MM.1S (cell line): ENCODE measurements at regions not wholly inside any gene's neighbourhood (a gene's known extent, or its start where the extent isn't known, plus 50 kb on each side); places are given as distances from the start of the nearest gene placed in this dataset.

Experiments used
- DNase-seq: peaks from one replicate; pipeline ENCODE4 v3.0.0-alpha.2; 2015
- H2AFZ ChIP-seq: fragments of 300-600 bp; sonication (generic); 2 replicates; pipeline ENCODE4 v1.6.0; 2016; ENCODE audit warnings: antibody characterized with exemption, low read length
- H3F3A ChIP-seq: fragments of 300-600 bp; sonication (generic); 2 replicates; pipeline ENCODE4 v1.6.1; 2016; ENCODE audit warnings: mild to moderate bottlenecking, antibody characterized with exemption, low read length, moderate library complexity, mixed read lengths; ENCODE audit not compliant: insufficient read depth
- H3K27ac ChIP-seq: fragments of 300-600 bp; sonication (generic); 2 replicates; pipeline ENCODE4 v1.5.1; 2016; ENCODE audit warnings: mild to moderate bottlenecking, low read length
- H3K27me3 ChIP-seq: fragments of 300-600 bp; sonication (generic); replicated peaks from 2 replicates; pipeline ENCODE4 v1.6.0; 2016; ENCODE audit warnings: low read length; ENCODE audit not compliant: insufficient read depth
- H3K36me3 ChIP-seq: fragments of 300-600 bp; sonication (generic); replicated peaks from 2 replicates; pipeline ENCODE4 v1.6.1; 2016; ENCODE audit warnings: mild to moderate bottlenecking, low read length, mixed read lengths; ENCODE audit not compliant: insufficient read depth
- H3K4me1 ChIP-seq: fragments of 300-600 bp; sonication (generic); 2 replicates; pipeline ENCODE4 v1.6.1; 2016; ENCODE audit warnings: low read length, mixed read lengths
- H3K4me2 ChIP-seq: fragments of 300-600 bp; sonication (generic); 2 replicates; pipeline ENCODE4 v1.6.0; 2016; ENCODE audit warnings: low read depth, low read length
- H3K4me3 ChIP-seq: fragments of 300-600 bp; sonication (generic); 2 replicates; pipeline ENCODE4 v1.5.1; 2016; ENCODE audit warnings: low read length, mixed read lengths
- H3K79me2 ChIP-seq: fragments of 300-600 bp; sonication (generic); 2 replicates; pipeline ENCODE4 v1.6.1; 2016; ENCODE audit warnings: mixed run types, low read length, mixed read lengths
- H3K9ac ChIP-seq: fragments of 300-600 bp; sonication (generic); 2 replicates; pipeline ENCODE4 v1.6.1; 2016; ENCODE audit warnings: low read length, mixed read lengths
- H3K9me2 ChIP-seq: fragments of 300-600 bp; sonication (generic); replicated peaks from 2 replicates; pipeline ENCODE4 v1.6.1; 2016; ENCODE audit warnings: mild to moderate bottlenecking, low read length, mixed read lengths; ENCODE audit not compliant: insufficient read depth
- H3K9me3 ChIP-seq: fragments of 300-600 bp; sonication (generic); replicated peaks from 2 replicates; pipeline ENCODE4 v1.6.1; 2016; ENCODE audit warnings: mild to moderate bottlenecking, low read length, mixed read lengths; ENCODE audit not compliant: insufficient read depth
- H4K20me1 ChIP-seq: fragments of 300-600 bp; sonication (generic); 2 replicates; pipeline ENCODE4 v1.6.1; 2016; ENCODE audit warnings: mild to moderate bottlenecking, low read length, moderate library complexity, mixed read lengths; ENCODE audit not compliant: insufficient read depth
- CTCF ChIP-seq: fragments of 300-600 bp; sonication (generic); IDR thresholded peaks from 2 replicates; pipeline ENCODE4 v1.5.1; 2016; ENCODE audit warnings: antibody characterized with exemption, low read length, mixed read lengths
- EZH2 ChIP-seq: fragments of 300-600 bp; sonication (generic); optimal IDR thresholded peaks from 2 replicates; pipeline ENCODE3; 2017; ENCODE audit warnings: low read depth, mild to moderate bottlenecking, antibody characterized with exemption, low read length, mixed read lengths
- EZH2phosphoT487 ChIP-seq: fragments of 300-600 bp; sonication (generic); IDR thresholded peaks from 2 replicates; pipeline ENCODE4 v1.6.1; 2018; ENCODE audit warnings: antibody characterized with exemption, low read length

DNA sequence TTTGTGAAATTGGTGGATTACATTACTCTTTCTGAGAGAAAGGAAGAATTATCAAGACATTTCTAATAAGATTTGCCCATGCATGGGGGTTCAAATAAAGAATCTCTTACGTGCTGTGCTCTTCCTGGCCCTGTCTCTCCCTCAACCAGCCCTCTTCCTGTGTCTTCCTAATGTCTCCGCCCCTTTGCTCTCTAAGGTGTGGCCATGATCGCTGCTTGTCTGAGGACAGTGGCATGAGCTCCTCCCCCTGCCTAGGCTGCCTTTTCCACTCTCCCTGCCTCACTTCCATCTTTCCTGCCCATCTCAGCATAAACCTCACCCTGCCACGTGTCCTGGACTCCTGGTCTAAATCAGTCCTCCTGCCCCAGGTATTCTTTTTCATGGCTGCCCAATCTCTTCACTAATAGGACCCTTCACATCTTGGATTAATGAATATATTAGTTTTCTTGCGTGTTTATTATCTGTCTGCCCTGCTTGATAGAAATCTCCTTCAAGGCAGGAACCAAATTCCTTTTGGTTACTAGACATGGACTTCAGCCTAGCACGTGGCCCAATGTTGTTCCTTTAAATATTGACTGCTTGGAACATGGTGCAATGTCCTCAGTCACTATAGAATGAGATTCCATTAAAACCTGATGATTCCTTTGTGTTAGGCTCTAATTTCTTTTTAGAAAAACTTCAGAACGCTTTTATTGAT, 122.3 kb downstream of the MTRR start:
- H3K4me3 ChIP-seq: no peak overlapping the region
- TF ChIP-seq EZH2phosphoT487 (no peak), EZH2 (no peak), CTCF (no peak)
- H3K9ac ChIP-seq: no peak overlapping the region
- no peaks in the 10 kb centered on the region for H3K9me3 ChIP-seq
- DNase-seq: no peak
- no peaks in the 10 kb centered on the region for H3K36me3 ChIP-seq
- H3K79me2 ChIP-seq: no peaks in the 10 kb centered on the region
- no peaks in the 10 kb centered on the region for H3K9me2 ChIP-seq
- no peak overlapping the region for H3K27ac ChIP-seq
- H3K27me3 ChIP-seq: no peaks in the 10 kb centered on the region
- no peaks in the 10 kb centered on the region for H4K20me1 ChIP-seq
- H2AFZ ChIP-seq: no peak overlapping the region
- no peak overlapping the region for H3K4me2 ChIP-seq
- no peaks in the 10 kb centered on the region for H3F3A ChIP-seq
- no peaks in the 10 kb centered on the region for H3K4me1 ChIP-seq

GRCh38 chr5:7995688-7996294, 126.8 kb downstream of the MTRR start:
- no peaks in the 10 kb centered on the region for H4K20me1 ChIP-seq
- no peak overlapping the region for H3K27ac ChIP-seq
- H3K27me3 ChIP-seq: no peaks in the 10 kb centered on the region
- no peak overlapping the region for H3K4me3 ChIP-seq
- TF ChIP-seq EZH2: no peak
- no peak for TF ChIP-seq CTCF
- no peak for TF ChIP-seq EZH2phosphoT487
- no peak overlapping the region for H3K4me2 ChIP-seq
- no peaks in the 10 kb centered on the region for H3K9me3 ChIP-seq
- H3K4me1 ChIP-seq: no peaks in the 10 kb centered on the region
- no peak for DNase-seq
- H3K36me3 ChIP-seq: no peaks in the 10 kb centered on the region
- H3K9me2 ChIP-seq: no peaks in the 10 kb centered on the region
- no peaks in the 10 kb centered on the region for H3F3A ChIP-seq
- no peak overlapping the region for H3K9ac ChIP-seq
- no peak overlapping the region for H2AFZ ChIP-seq
- H3K79me2 ChIP-seq: no peaks in the 10 kb centered on the region

DNA sequence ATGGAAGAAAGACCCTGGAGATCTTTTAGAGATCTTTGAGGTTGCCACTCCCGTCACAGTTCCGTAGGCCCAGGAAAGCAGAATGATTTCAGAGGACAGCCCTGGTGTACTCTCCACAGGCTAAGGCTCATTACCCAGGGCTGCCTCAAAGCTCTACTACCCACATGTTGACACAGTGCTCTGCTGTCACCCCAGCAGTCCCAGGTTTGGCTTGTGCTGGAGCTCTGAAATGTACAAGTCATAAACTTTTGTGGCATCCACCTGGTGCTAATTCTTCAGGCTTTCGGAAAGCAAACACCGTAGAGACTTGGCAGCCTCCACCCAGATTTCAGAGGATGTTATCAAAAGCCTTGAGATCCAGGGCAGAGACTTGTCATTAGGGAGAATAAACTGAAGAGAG, 136.5 kb downstream of the MTRR start:
- no peaks in the 10 kb centered on the region for H3K9me2 ChIP-seq
- no peaks in the 10 kb centered on the region for H3F3A ChIP-seq
- no peaks in the 10 kb centered on the region for H3K27me3 ChIP-seq
- no peak overlapping the region for H3K4me2 ChIP-seq
- no peaks in the 10 kb centered on the region for H3K9me3 ChIP-seq
- H2AFZ ChIP-seq: no peak overlapping the region
- no peak overlapping the region for H3K9ac ChIP-seq
- TF ChIP-seq EZH2phosphoT487 (no peak), EZH2 (no peak), CTCF (no peak)
- H4K20me1 ChIP-seq: no peaks in the 10 kb centered on the region
- H3K4me3 ChIP-seq: no peak overlapping the region
- no peaks in the 10 kb centered on the region for H3K4me1 ChIP-seq
- DNase-seq: no peak
- H3K27ac ChIP-seq: no peak overlapping the region
- no peaks in the 10 kb centered on the region for H3K36me3 ChIP-seq
- no peaks in the 10 kb centered on the region for H3K79me2 ChIP-seq
